ENCODE measurements at regions not wholly inside any gene's neighbourhood (a gene's known extent, or its start where the extent isn't known, plus 50 kb on each side); places are given as distances from the start of the nearest gene placed in this dataset.

- H4K91ac ChIP-seq (replicated peaks; ENCODE audit: insufficient read length, low read length), result no peak overlapping the region
- FAIRE-seq, result no peak
- no peak for TF ChIP-seq EZH2 (IDR thresholded peaks at IDR 0.05; ENCODE audit: low read depth, low read length, severe bottlenecking)
- no peak for TF ChIP-seq TAF7 (optimal IDR thresholded peaks at IDR 0.05; ENCODE audit: borderline replicate concordance, low read depth, low read length)
- no peak for TF ChIP-seq SIN3A (conservative IDR thresholded peaks at IDR 0.05 in 1 of 2, IDR thresholded peaks at IDR 0.05 in 1 of 2; ENCODE audit: low read depth in 1 of 2, low read length in 2 of 2)
- no peak for TF ChIP-seq GTF2F1 (IDR thresholded peaks at IDR 0.05; ENCODE audit: borderline replicate concordance, low read depth, low read length)
- TF ChIP-seq CHD2 (IDR thresholded peaks at IDR 0.05; ENCODE audit: low read length), result no peak
- no peak for TF ChIP-seq SAP30 (IDR thresholded peaks at IDR 0.05; ENCODE audit: insufficient read depth, insufficient replicate concordance, low read length)
- no peak for TF ChIP-seq GABPA (IDR thresholded peaks at IDR 0.05; ENCODE audit: borderline replicate concordance, insufficient read depth, low read length)
- TF ChIP-seq RAD21 (IDR thresholded peaks at IDR 0.05 in 1 of 2, conservative IDR thresholded peaks at IDR 0.05 in 1 of 2; ENCODE audit: low read depth in 2 of 2, low read length in 2 of 2), result no peak
- TF ChIP-seq JUN (IDR thresholded peaks at IDR 0.05; ENCODE audit: low read depth, low read length), result no peak
- no peak for TF ChIP-seq TAF1 (IDR thresholded peaks at IDR 0.05; ENCODE audit: low read depth, low read length)
- TF ChIP-seq BACH1 (IDR thresholded peaks at IDR 0.05; ENCODE audit: low read length), result no peak
- no peak for TF ChIP-seq SP4 (IDR thresholded peaks at IDR 0.05; ENCODE audit: low read length)
- no peak for TF ChIP-seq ZNF274 (IDR thresholded peaks at IDR 0.05; ENCODE audit: borderline replicate concordance, extremely low read depth, low read length)
These were observed 121.4 kb upstream of the CDH5 start for GRCh38 chr16:66245072-66245471.

More at GRCh38 chr16:66245072-66245471, 121.4 kb upstream of the CDH5 start:
- POLR2A ChIA-PET (ENCODE audit: partially characterized antibody), result no interaction called here
- H3K36me3 ChIP-seq (ENCODE audit: control insufficient read depth in 2 of 4, insufficient read depth in 4 of 4, low read length in 3 of 4), result no peaks in the 10 kb centered on the region
- DNase-seq (ENCODE audit: low read depth in 1 of 2, low spot score in 2 of 2), result no peak
- H3K14ac ChIP-seq (ENCODE audit: insufficient read length), result no peak overlapping the region
- no peak overlapping the region for H3K27ac ChIP-seq (ENCODE audit: low read depth, low read length)
- no peak overlapping the region for H4K8ac ChIP-seq (ENCODE audit: extremely low read depth, insufficient read depth, low read length)
- H3K79me2 ChIP-seq (ENCODE audit: control insufficient read depth in 1 of 2, insufficient read depth in 2 of 2, low read length in 2 of 2), result no peaks in the 10 kb centered on the region
- no peak overlapping the region for H2BK120ac ChIP-seq (replicated peaks; ENCODE audit: low read depth, low read length)
- no peaks in the 10 kb centered on the region for H3K27me3 ChIP-seq (replicated peaks in 1 of 4; ENCODE audit: control insufficient read depth in 3 of 4, extremely low read depth in 1 of 4, insufficient read depth in 3 of 4, low read length in 3 of 4)
- no peaks in the 10 kb centered on the region for H3K79me1 ChIP-seq (ENCODE audit: low read depth, low read length)
- H2BK15ac ChIP-seq (ENCODE audit: low read length), result no peak overlapping the region
- H3K9ac ChIP-seq (replicated peaks in 1 of 4; ENCODE audit: extremely low read depth in 1 of 4, low read depth in 3 of 4, low read length in 3 of 4), result no peak overlapping the region
- 91% methylated on average over 8 of the region's 8 CpGs; no CpG with 5 or more reads in 1 of the 2 experiments for WGBS, 2 experiments (ENCODE audit: extremely low coverage in 1 of 2, insufficient coverage in 1 of 2, insufficient read length in 1 of 2, insufficient replicate concordance in 2 of 2, low coverage in 1 of 2, low lambda C conversion rate in 2 of 2, missing lambda C conversion rate in 1 of 2)
- no peaks in the 10 kb centered on the region for H3K9me3 ChIP-seq (ENCODE audit: insufficient read depth in 2 of 2, low read depth in 1 of 2, low read length in 1 of 2)
- H3K4ac ChIP-seq (replicated peaks; ENCODE audit: insufficient read length, low read depth, low read length), result no peak overlapping the region
- no peak overlapping the region for H3K56ac ChIP-seq (replicated peaks; ENCODE audit: insufficient read length, low read depth, low read length)
- H4K5ac ChIP-seq (ENCODE audit: insufficient read length, low read depth, low read length), result no peak overlapping the region
- no peak overlapping the region for H3K23ac ChIP-seq (ENCODE audit: insufficient read length)
- H3K23me2 ChIP-seq (ENCODE audit: low read depth, low read length), result no peaks in the 10 kb centered on the region
- H3K4me3 ChIP-seq (ENCODE audit: extremely low read depth in 1 of 4, insufficient read depth in 2 of 4, low read depth in 3 of 4, low read length in 4 of 4), result no peak overlapping the region
- CTCF ChIA-PET (ENCODE audit: partially characterized antibody), result interaction anchor here (0.9 to 1.4 kb wide), 3 partner anchors 14 to 23 kb away, joined by 3 read pairs; no protein-coding TSS in a partner anchor
- no peak overlapping the region for H2BK12ac ChIP-seq (ENCODE audit: low read depth, low read length)
- H2BK5ac ChIP-seq (ENCODE audit: low read depth, low read length), result no peak overlapping the region
- no peak overlapping the region; the same call in 1 of the 2 replicates for H2AFZ ChIP-seq (ENCODE audit: low read length)
- H2AK5ac ChIP-seq (ENCODE audit: low read depth, low read length), result no peak overlapping the region
- H4K20me1 ChIP-seq (replicated peaks in 1 of 2; ENCODE audit: control insufficient read depth in 1 of 2, insufficient read depth in 2 of 2, low read length in 2 of 2), result no peaks in the 10 kb centered on the region
- no peak overlapping the region for H3K18ac ChIP-seq (ENCODE audit: extremely low read depth, low read length)
- H3K4me1 ChIP-seq (replicated peaks in 1 of 4; ENCODE audit: control insufficient read depth in 3 of 4, insufficient read depth in 4 of 4, low read length in 3 of 4), result no peaks in the 10 kb centered on the region; a peak in 2 of 7 replicates
- no peak overlapping the region for H2BK20ac ChIP-seq (ENCODE audit: low read length)
- no peak overlapping the region for H3K4me2 ChIP-seq (ENCODE audit: insufficient read depth in 1 of 2, low read depth in 2 of 2, low read length in 2 of 2)

All from H1 (cell line).